K562 (cell line): ENCODE measurements at regions not wholly inside any gene's neighbourhood (a gene's known extent, or its start where the extent isn't known, plus 50 kb on each side); places are given as distances from the start of the nearest gene placed in this dataset.

Experiments
- ADNP ChIP-seq: fragments of 200-800 bp; sonication (Bioruptor generic); IDR thresholded peaks from 2 replicates; pipeline ENCODE4 v1.6.1; 2016; ENCODE audit warnings: missing genetic modification characterization, missing compliant biosample characterization
- ATF3 ChIP-seq, 2 experiments: fragments of 450-650 bp in 1 of 2; sonication (generic) in 1 of 2; formaldehyde crosslinking in 1 of 2; IDR thresholded peaks in 1 of 2; conservative IDR thresholded peaks in 1 of 2; 2 replicates each; pipeline versions ENCODE4 v1.6.1 to v1.8.1; 2016 to 2023; ENCODE audit warnings: mild to moderate bottlenecking in 2 of 2, moderate library complexity in 2 of 2, inconsistent platforms in 1 of 2, missing genetic modification reagents in 1 of 2
- CBFB ChIP-seq: sonication (generic); formaldehyde crosslinking; IDR thresholded peaks from 2 replicates; pipeline ENCODE4 v1.4.0; 2020; ENCODE audit warnings: mild to moderate bottlenecking, missing genetic modification reagents
- CC2D1A ChIP-seq: fragments of 450-650 bp; IDR thresholded peaks from 2 replicates; pipeline ENCODE4 v1.6.1; 2017; ENCODE audit warnings: mild to moderate bottlenecking
- CTCFL ChIP-seq: IDR thresholded peaks from 2 replicates; pipeline ENCODE4 v1.6.1; 2011; ENCODE audit warnings: borderline replicate concordance, low read depth, mild to moderate bottlenecking, moderate library complexity, low read length; ENCODE audit not compliant: insufficient read depth, poor library complexity, severe bottlenecking
- EP400 ChIP-seq: fragments of 450-650 bp; IDR thresholded peaks from 2 replicates; pipeline ENCODE4 v1.6.1; 2017; ENCODE audit warnings: antibody characterized with exemption, mild to moderate bottlenecking, moderate library complexity
- HDAC3 ChIP-seq: fragments of 450-650 bp; IDR thresholded peaks from 2 replicates; pipeline ENCODE4 v1.6.1; 2018; ENCODE audit warnings: borderline replicate concordance, mild to moderate bottlenecking, moderate library complexity; ENCODE audit not compliant: partially characterized antibody
- HNRNPK ChIP-seq: fragments of 200-400 bp; formaldehyde crosslinking; IDR thresholded peaks from one replicate; pipeline ENCODE4 v1.6.1; 2018; ENCODE audit warnings: mild to moderate bottlenecking, low read depth, low read length; ENCODE audit not compliant: poor library complexity, severe bottlenecking
- IRF1 ChIP-seq: sonication (generic); formaldehyde crosslinking; IDR thresholded peaks from 2 replicates; pipeline ENCODE4 v1.8.0; 2022; ENCODE audit warnings: missing genetic modification reagents, mild to moderate bottlenecking, borderline replicate concordance
- MAZ ChIP-seq, 2 experiments: fragments of 450-650 bp in 1 of 2; sonication (generic) in 1 of 2; formaldehyde crosslinking; IDR thresholded peaks in 1 of 2; conservative IDR thresholded peaks in 1 of 2; 2 replicates each; pipeline versions ENCODE4 v1.4.0 to v1.5.0; 2020; ENCODE audit warnings: mild to moderate bottlenecking in 1 of 2, missing genetic modification reagents in 1 of 2
- SUPT5H ChIP-seq: fragments of 450-650 bp; IDR thresholded peaks from 2 replicates; pipeline ENCODE4 v1.6.1; 2016
- TEAD1 ChIP-seq, 2 experiments: fragments of 450-650 bp in 1 of 2; sonication (generic) in 1 of 2; formaldehyde crosslinking; IDR thresholded peaks; 2 replicates each; pipeline versions ENCODE4 v1.4.0 to v1.8.0; 2020 to 2022; ENCODE audit warnings: mild to moderate bottlenecking in 2 of 2, missing genetic modification reagents in 1 of 2
- TFAP4 ChIP-seq: sonication (generic); formaldehyde crosslinking; IDR thresholded peaks from 2 replicates; pipeline ENCODE4 v1.8.0; 2022; ENCODE audit warnings: missing genetic modification reagents, mild to moderate bottlenecking, moderate library complexity, borderline replicate concordance
- YY1 ChIP-seq, 3 experiments: IDR thresholded peaks; 2 replicates each; pipeline ENCODE4 v1.6.1; 2011; ENCODE audit warnings: low read length in 2 of 3, mild to moderate bottlenecking in 2 of 3, moderate library complexity in 2 of 3, borderline replicate concordance in 1 of 3, control low read depth in 1 of 3, low read depth in 1 of 3; ENCODE audit not compliant: insufficient read depth in 3 of 3, insufficient replicate concordance in 2 of 3, control insufficient read depth in 1 of 3, insufficient read length in 1 of 3; ENCODE audit errors: extremely low read depth in 1 of 3
- ZFP36 ChIP-seq: fragments of 150-350 bp; IDR thresholded peaks from 2 replicates; pipeline ENCODE4 v1.6.1; 2018; ENCODE audit warnings: low read length, low read depth; ENCODE audit not compliant: partially characterized antibody
- ZFX ChIP-seq: sonication (generic); formaldehyde crosslinking; IDR thresholded peaks from 2 replicates; pipeline ENCODE4 v1.8.0; 2022; ENCODE audit warnings: mild to moderate bottlenecking, missing genetic modification reagents, moderate library complexity
- ZNF232 ChIP-seq: sonication (generic); formaldehyde crosslinking; IDR thresholded peaks from 2 replicates; pipeline ENCODE4 v1.8.0; 2022; ENCODE audit warnings: mild to moderate bottlenecking, missing genetic modification reagents
- TF ChIP-seq, protein P1 (sequence below): fragments of 450-650 bp; IDR thresholded peaks from 2 replicates; pipeline ENCODE4 v1.6.1; 2017; ENCODE audit warnings: antibody characterized with exemption, mild to moderate bottlenecking

- no peak for TF ChIP-seq IRF1
- peak; percentile 26 for TF ChIP-seq CTCFL
- no peak for TF ChIP-seq ADNP
- no peak for TF ChIP-seq EP400
- TF ChIP-seq MAZ (CRISPR knock-in tag; conservative IDR thresholded peaks at IDR 0.05 in 1 of 2, IDR thresholded peaks at IDR 0.05 in 1 of 2): 0 out of 4 replicates have a peak, but pooled peaks of 1 of the 2 experiments have one; percentile 13
- TF ChIP-seq TFAP4 (CRISPR knock-in tag): 0 out of 2 replicates have a peak, but pooled peaks have one; percentile 24
- no peak for TF ChIP-seq ZNF232 (CRISPR knock-in tag)
- TF ChIP-seq, protein P1, sequence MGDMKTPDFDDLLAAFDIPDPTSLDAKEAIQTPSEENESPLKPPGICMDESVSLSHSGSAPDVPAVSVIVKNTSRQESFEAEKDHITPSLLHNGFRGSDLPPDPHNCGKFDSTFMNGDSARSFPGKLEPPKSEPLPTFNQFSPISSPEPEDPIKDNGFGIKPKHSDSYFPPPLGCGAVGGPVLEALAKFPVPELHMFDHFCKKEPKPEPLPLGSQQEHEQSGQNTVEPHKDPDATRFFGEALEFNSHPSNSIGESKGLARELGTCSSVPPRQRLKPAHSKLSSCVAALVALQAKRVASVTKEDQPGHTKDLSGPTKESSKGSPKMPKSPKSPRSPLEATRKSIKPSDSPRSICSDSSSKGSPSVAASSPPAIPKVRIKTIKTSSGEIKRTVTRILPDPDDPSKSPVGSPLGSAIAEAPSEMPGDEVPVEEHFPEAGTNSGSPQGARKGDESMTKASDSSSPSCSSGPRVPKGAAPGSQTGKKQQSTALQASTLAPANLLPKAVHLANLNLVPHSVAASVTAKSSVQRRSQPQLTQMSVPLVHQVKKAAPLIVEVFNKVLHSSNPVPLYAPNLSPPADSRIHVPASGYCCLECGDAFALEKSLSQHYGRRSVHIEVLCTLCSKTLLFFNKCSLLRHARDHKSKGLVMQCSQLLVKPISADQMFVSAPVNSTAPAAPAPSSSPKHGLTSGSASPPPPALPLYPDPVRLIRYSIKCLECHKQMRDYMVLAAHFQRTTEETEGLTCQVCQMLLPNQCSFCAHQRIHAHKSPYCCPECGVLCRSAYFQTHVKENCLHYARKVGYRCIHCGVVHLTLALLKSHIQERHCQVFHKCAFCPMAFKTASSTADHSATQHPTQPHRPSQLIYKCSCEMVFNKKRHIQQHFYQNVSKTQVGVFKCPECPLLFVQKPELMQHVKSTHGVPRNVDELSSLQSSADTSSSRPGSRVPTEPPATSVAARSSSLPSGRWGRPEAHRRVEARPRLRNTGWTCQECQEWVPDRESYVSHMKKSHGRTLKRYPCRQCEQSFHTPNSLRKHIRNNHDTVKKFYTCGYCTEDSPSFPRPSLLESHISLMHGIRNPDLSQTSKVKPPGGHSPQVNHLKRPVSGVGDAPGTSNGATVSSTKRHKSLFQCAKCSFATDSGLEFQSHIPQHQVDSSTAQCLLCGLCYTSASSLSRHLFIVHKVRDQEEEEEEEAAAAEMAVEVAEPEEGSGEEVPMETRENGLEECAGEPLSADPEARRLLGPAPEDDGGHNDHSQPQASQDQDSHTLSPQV: no peak
- TF ChIP-seq YY1 (IDR thresholded peaks at IDR 0.05; ENCODE audit: borderline replicate concordance in 1 of 3, control insufficient read depth in 1 of 3, extremely low read depth in 1 of 3, insufficient read depth in 3 of 3, insufficient read length in 1 of 3, insufficient replicate concordance in 2 of 3, low read depth in 1 of 3, low read length in 2 of 3): peak in 1 of 3 experiments; percentile 15
- TF ChIP-seq TEAD1 (CRISPR knock-in tag; IDR thresholded peaks at IDR 0.05): peak in 1 of 2 experiments; percentile 64; a peak in 2 of 4 replicates
- no peak for TF ChIP-seq CC2D1A
- 0 out of 2 replicates have a peak, but pooled peaks have one; percentile 15 for TF ChIP-seq ZFX (CRISPR knock-in tag)
- TF ChIP-seq HNRNPK: no peak
- no peak for TF ChIP-seq CBFB (CRISPR knock-in tag)
- TF ChIP-seq ZFP36: no peak
- TF ChIP-seq ATF3 (IDR thresholded peaks at IDR 0.05): no peak
- TF ChIP-seq ATF3 (CRISPR knock-in tag; conservative IDR thresholded peaks at IDR 0.05): no peak
- no peak for TF ChIP-seq HDAC3
- TF ChIP-seq SUPT5H: no peak
Observed at GRCh38 chrX:40177117-40177430, 79.3 kb upstream of the BCOR start (continued).
